Panc1 (cell line): ENCODE measurements at regions not wholly inside any gene's neighbourhood (a gene's known extent, or its start where the extent isn't known, plus 50 kb on each side); places are given as distances from the start of the nearest gene placed in this dataset.

Experiments used
- TF ChIP-seq, protein P1 (sequence below), 2 experiments: IDR thresholded peaks; 2 replicates each; pipeline ENCODE4 v1.6.1; 2011 to 2012; ENCODE audit warnings: low read depth in 2 of 2, control low read depth in 1 of 2, low read length in 1 of 2, mild to moderate bottlenecking in 1 of 2, moderate library complexity in 1 of 2; ENCODE audit not compliant: insufficient read depth in 1 of 2
- TF ChIP-seq, protein P2 (sequence below): fragments of 450-650 bp; IDR thresholded peaks from 2 replicates; pipeline ENCODE4 v1.5.1; 2017; ENCODE audit warnings: mild to moderate bottlenecking

DNA sequence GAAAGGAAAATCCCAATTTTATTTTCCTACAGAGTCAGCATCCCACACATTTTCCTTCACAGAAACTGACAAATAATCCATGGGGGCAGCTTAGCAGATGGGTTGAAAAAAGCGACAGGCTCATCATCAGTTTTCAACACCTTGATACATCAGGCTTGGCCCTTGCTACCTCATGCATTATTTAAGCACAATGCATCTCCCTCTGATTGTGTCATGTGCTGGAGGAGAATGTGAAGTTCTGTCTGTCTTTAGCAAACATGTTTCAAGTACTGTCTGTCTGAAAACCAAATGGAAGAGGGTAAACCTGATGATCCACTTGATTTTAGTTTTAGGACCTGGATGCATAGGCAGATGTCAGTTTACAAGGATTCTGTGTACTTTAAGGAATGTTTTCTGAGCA is 128.6 kb upstream of the ADAMTS9 start:
- TF ChIP-seq, protein P1, sequence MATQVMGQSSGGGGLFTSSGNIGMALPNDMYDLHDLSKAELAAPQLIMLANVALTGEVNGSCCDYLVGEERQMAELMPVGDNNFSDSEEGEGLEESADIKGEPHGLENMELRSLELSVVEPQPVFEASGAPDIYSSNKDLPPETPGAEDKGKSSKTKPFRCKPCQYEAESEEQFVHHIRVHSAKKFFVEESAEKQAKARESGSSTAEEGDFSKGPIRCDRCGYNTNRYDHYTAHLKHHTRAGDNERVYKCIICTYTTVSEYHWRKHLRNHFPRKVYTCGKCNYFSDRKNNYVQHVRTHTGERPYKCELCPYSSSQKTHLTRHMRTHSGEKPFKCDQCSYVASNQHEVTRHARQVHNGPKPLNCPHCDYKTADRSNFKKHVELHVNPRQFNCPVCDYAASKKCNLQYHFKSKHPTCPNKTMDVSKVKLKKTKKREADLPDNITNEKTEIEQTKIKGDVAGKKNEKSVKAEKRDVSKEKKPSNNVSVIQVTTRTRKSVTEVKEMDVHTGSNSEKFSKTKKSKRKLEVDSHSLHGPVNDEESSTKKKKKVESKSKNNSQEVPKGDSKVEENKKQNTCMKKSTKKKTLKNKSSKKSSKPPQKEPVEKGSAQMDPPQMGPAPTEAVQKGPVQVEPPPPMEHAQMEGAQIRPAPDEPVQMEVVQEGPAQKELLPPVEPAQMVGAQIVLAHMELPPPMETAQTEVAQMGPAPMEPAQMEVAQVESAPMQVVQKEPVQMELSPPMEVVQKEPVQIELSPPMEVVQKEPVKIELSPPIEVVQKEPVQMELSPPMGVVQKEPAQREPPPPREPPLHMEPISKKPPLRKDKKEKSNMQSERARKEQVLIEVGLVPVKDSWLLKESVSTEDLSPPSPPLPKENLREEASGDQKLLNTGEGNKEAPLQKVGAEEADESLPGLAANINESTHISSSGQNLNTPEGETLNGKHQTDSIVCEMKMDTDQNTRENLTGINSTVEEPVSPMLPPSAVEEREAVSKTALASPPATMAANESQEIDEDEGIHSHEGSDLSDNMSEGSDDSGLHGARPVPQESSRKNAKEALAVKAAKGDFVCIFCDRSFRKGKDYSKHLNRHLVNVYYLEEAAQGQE (IDR thresholded peaks at IDR 0.05; ENCODE audit: insufficient read depth in 1 of 2, low read depth in 2 of 2, low read length in 1 of 2), result no peak
- TF ChIP-seq, protein P2, sequence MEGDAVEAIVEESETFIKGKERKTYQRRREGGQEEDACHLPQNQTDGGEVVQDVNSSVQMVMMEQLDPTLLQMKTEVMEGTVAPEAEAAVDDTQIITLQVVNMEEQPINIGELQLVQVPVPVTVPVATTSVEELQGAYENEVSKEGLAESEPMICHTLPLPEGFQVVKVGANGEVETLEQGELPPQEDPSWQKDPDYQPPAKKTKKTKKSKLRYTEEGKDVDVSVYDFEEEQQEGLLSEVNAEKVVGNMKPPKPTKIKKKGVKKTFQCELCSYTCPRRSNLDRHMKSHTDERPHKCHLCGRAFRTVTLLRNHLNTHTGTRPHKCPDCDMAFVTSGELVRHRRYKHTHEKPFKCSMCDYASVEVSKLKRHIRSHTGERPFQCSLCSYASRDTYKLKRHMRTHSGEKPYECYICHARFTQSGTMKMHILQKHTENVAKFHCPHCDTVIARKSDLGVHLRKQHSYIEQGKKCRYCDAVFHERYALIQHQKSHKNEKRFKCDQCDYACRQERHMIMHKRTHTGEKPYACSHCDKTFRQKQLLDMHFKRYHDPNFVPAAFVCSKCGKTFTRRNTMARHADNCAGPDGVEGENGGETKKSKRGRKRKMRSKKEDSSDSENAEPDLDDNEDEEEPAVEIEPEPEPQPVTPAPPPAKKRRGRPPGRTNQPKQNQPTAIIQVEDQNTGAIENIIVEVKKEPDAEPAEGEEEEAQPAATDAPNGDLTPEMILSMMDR, result no peak
